Right cardiac atrium (tissue), 5 donors: ENCODE measurements at regions not wholly inside any gene's neighbourhood (a gene's known extent, or its start where the extent isn't known, plus 50 kb on each side); places are given as distances from the start of the nearest gene placed in this dataset.

Experiments used
- ATAC-seq, 2 donors: fragments of 200-7000 bp; cut with Tn5 transposase; one replicate each; pipeline versions ENCODE4 v1.8.0 to v1.9.1; 2020; ENCODE audit warnings: moderate library complexity in 2 of 2, mild to moderate bottlenecking in 1 of 2
- DNase-seq, 3 donors: peaks; one replicate each; pipeline ENCODE4 v3.0.0-alpha.2; 2020
- H3K27ac ChIP-seq: one replicate; pipeline ENCODE4 v1.5.1; 2013; ENCODE audit warnings: mild to moderate bottlenecking, low read length, control low read depth, moderate library complexity
- H3K27me3 ChIP-seq: one replicate; pipeline ENCODE4 v1.6.1; 2013; ENCODE audit not compliant: control insufficient read depth, insufficient read depth
- H3K4me1 ChIP-seq: one replicate; pipeline ENCODE4 v1.6.1; 2013; ENCODE audit warnings: low read length; ENCODE audit not compliant: control insufficient read depth, insufficient read depth
- H3K4me3 ChIP-seq: one replicate; pipeline ENCODE4 v1.5.1; 2013; ENCODE audit warnings: low read length, control low read depth
- H3K9me3 ChIP-seq: one replicate; pipeline ENCODE4 v1.6.1; 2013; ENCODE audit warnings: low read length; ENCODE audit not compliant: control insufficient read depth
- WGBS: extraction: QIAGEN DNeasy Blood & Tissue Kit; methylation state at CpG from one replicate; pipeline ENCODE4 v1.1.7; 2013; 5-methylcytosine and 5-hydroxymethylcytosine counted together
- intact Hi-C, 4 donors: fragments of 100-400 bp; cut with DNase I; formaldehyde crosslinking; loops; one replicate each; pipeline versions ENCODE4 v1.11.0 to v1.14.0; 2022 to 2023
- donor health status: healthy with polysubstance abuse.
- donor health status: DM: no; HTN: yes; CAD: no.
- donor health status: DM: no; HTN: no; CAD: no.
- donor health status: DM: no; HTN: yes; CAD: no; lungs with severe emphysema.
- donor health status: DM: yes; HTN: yes; CAD: no.

DNA sequence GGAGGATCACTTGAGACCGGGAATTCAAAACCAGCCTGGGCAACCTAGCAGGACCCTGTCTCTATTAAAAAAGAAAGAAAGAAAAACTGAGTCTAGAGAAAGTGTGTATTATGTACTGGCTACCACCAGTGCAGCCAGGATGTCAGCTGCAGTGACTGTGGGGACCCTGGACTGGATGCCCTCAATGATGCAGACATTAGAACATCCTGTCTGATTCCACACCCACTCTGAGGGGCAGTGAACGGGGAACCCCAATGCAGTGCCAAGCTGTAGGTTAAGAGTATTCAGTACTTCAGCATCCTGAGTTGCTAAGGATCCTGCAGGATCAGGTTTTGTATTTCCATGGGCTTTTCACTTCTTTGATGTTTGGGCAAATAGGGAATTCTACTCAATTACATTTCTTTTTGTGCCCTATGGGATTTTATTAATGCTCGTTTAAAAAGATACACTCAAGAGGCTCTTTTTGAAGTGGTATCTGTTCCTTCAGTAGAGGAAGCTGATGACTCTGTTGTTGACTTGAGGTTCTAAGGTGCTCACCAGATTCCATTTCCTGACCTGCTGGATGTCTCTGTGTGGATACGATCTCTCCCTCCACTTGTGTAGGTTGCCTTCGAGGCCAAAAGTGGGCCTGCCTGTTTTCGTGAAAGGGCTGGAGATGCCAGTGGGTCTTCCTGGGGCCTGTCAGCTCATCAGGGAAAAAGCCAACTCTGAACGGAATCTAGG is 85.9 kb upstream of the CLCN4 start:
- H3K27me3 ChIP-seq: no peaks in the 10 kb centered on the region
- H3K4me1 ChIP-seq: no peaks in the 10 kb centered on the region
- no peak overlapping the region for H3K27ac ChIP-seq
- H3K9me3 ChIP-seq: no peaks in the 10 kb centered on the region
- 69% methylated on average over 7 of the region's 7 CpGs for WGBS
- no peak overlapping the region for H3K4me3 ChIP-seq
- ATAC-seq (no peak), DNase-seq (no peak)
- intact Hi-C loops: no loop called here

DNA sequence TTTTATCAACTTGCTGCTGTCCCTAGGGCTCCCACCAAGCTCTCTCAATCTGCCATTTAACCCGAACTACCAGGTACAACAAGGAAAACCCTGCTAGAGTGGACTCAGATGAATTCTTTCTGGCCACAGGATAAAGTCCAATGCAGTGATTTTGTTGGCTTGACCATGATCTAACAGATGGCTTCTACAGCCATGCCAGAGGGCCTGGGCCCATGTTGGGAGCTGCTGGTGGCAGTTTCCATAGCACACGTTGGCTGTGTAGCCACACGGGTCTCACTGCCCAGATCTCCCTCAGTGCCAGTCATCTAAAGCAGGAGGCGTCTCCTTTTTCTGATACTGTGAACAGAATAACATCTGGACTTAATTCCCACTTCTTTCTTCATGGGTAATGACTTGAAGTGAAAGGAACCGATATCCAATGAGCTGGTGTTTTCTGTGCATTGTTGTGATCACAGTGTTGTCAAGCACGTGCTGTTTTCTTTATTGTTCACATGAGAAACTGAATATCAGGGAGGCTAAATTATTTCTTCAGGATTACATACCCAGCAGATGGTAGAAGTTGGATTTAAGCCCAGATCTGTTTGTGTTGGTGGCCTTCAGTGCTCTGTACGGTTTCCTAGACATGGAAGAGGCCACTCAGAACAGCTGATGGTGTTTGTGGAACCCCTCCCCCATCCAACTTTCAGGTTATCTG is 85.2 kb upstream of the CLCN4 start:
- Histone ChIP-seq H3K4me1 (no peaks in the 10 kb centered on the region), H3K27me3 (no peaks in the 10 kb centered on the region), H3K4me3 (no peak overlapping the region), H3K9me3 (no peaks in the 10 kb centered on the region), H3K27ac (no peak overlapping the region)
- ATAC-seq (no peak), DNase-seq (no peak)
- intact Hi-C loops: no loop called here
- 59% methylated on average over 7 of the region's 7 CpGs for WGBS

DNA sequence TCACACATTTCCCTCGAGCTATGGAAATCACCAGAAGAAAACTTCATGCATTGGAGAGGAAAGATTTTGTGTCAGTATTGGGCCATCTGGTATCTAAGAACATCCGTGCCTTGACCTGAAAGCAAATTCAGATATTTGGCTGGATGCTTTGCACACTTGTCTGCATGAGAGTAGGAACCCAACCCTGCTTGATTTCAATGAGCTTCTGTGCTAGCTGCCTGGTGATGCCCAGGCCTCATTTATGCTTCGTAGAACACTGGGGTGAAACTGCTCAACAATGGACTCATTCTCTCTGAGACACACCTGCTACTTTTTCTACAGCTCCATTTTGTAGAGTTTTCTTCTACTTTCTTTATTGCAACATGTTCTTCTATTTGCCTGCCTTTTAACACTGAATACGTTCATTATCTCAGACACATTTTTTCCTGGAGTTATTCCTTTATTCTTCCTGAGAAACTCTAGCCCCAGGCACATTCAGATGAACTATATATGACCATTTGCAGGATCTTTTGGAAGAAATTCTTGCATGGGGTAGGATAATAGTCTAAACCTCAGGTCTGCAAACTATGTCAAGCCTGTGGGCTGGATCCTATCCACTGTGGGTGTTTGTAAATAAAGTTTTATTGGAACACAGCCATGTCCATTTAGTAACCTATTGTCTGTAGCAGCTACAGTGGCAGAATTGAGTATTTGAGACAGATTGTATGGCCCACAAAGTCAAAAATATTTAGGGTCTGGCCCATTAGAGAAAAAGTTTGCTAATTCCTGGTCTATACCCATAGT is 83.8 kb upstream of the CLCN4 start:
- Histone ChIP-seq H3K27me3 (no peaks in the 10 kb centered on the region), H3K4me3 (no peak overlapping the region), H3K27ac (no peak overlapping the region), H3K4me1 (no peaks in the 10 kb centered on the region), H3K9me3 (no peaks in the 10 kb centered on the region)
- 95% methylated on average over 4 of the region's 4 CpGs for WGBS
- no peak for DNase-seq
- ATAC-seq: no peak
- intact Hi-C loops: no loop called here

DNA sequence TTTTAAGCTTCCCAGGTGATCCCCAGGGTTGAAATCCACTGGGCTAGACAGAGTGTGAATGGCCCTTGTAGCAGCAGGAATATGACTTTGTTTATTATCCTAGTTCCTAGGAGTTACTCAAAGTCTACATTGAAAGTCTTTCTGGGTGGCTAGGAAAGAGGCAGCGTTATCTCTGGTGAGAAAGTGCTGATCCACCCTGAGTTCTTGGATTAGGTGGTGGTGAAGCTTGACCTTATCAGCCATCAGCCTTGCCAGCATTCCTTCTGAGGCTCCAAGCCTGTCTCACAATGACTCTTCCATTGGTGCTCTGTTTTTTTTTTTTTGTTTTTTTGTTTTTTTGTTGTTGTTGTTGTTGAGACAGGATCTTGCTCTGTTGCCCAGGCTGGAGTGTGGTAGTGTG is 83.1 kb upstream of the CLCN4 start:
- Histone ChIP-seq H3K4me1 (no peaks in the 10 kb centered on the region), H3K9me3 (no peaks in the 10 kb centered on the region), H3K27me3 (no peaks in the 10 kb centered on the region), H3K27ac (no peak overlapping the region), H3K4me3 (no peak overlapping the region)
- ATAC-seq: no peak
- DNase-seq: no peak
- 83% methylated on average over 1 of the region's 1 CpG for WGBS
- intact Hi-C loops: no loop called here

DNA sequence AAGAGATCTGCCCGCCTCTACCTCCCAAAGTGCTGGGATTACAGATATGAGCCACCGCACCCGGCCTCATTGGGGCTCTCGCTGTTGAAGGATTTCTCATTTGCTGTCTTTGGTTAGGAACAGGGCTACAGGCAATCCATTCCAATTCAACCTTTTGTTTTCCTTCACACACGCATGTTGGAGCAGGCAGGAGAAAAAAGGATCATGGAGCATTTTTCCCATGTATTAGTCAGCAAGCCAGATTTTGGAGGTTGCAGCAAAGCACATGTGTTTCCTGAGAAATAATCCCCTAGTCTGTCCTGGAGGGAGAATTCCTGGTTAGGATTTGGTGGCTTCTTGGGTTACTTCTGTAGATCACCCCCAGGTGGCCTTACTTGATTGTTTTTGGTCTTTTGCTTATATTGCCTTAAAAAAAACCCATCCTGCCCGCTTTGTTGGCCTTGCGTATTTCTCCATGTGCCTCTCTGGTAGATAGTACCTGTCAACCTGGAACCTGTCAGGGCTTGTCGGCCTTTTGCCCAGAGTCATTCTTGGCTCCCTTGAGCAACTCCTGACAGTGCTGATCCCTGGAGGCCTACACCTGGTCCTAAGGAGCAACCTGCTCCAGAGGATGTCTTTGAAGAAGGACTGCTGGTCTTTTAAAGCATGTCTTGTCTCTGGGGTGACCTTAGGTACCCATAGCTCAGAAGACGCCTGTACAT is 82.4 kb upstream of the CLCN4 start:
- Histone ChIP-seq H3K27me3 (no peaks in the 10 kb centered on the region), H3K27ac (no peak overlapping the region), H3K9me3 (no peaks in the 10 kb centered on the region), H3K4me1 (no peaks in the 10 kb centered on the region), H3K4me3 (no peak overlapping the region)
- DNase-seq (no peak), ATAC-seq (no peak)
- intact Hi-C loops: no loop called here
- WGBS: 98% methylated on average over 9 of the region's 9 CpGs

DNA sequence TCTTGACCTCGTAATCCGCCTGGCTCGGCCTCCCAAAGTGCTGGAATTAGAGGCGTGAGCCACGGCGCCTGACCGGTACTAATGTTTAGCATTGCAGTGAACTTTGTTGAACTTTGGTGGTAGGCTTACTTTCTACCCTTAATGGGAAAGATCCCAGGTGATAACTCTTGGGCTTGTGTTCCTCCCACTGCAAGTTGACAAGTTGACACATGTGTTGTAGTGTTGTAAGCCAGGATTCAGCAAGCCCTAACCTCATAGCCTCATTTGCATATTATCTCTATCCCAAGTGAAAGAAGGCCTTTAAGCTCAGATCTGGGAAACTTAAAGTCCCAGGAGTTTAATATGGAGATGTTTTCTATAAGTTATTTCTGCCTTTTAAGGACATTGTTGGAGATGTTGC is 80.0 kb upstream of the CLCN4 start:
- Histone ChIP-seq H3K4me3 (no peak overlapping the region), H3K27ac (no peak overlapping the region), H3K4me1 (no peaks in the 10 kb centered on the region), H3K9me3 (no peaks in the 10 kb centered on the region), H3K27me3 (no peaks in the 10 kb centered on the region)
- intact Hi-C loops: no loop called here
- ATAC-seq (no peak), DNase-seq (no peak)
- WGBS: 97% methylated on average over 7 of the region's 7 CpGs

DNA sequence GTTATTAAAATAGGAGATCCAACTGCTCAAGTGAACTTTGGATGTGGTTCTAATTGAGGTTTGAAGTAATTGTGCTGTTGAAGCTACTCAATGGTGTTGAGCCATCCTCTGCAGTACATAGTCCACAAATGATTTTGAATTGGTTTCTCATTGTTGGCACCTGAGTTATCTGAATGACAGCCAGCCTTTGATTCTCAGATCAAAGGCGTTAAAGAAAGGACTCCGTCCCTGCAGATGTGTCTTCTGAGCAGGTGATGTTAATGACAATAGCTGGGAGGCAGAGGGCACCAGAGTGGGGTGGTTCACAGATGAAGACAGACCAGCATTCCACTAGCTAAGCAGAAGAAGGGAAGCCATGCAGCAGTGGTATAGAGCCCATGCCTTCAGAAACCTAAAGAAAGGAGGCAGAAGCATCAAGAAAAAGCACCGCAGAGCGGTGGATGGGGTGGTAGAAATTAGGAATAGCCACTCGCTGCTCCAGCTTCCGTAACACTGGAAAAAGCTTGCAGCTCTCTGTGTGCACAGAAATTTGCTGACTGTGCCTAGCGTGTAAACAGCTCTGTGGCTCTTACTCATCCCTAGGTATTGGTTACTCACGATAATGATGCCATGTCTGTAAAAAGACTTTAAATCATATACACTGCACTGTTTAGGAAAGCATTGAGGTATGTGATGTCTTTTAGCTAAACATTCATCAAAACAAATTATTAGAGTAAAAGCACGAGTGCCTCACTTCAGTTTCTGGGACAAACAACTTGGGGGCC is 79.2 kb upstream of the CLCN4 start:
- Histone ChIP-seq H3K27ac (no peak overlapping the region), H3K27me3 (no peaks in the 10 kb centered on the region), H3K4me1 (peaks cover 1% of the 10 kb centered on the region), H3K9me3 (no peaks in the 10 kb centered on the region), H3K4me3 (no peak overlapping the region)
- ATAC-seq: no peak
- WGBS: 96% methylated on average over 9 of the region's 9 CpGs
- intact Hi-C loops: no loop called here
- DNase-seq: no peak

DNA sequence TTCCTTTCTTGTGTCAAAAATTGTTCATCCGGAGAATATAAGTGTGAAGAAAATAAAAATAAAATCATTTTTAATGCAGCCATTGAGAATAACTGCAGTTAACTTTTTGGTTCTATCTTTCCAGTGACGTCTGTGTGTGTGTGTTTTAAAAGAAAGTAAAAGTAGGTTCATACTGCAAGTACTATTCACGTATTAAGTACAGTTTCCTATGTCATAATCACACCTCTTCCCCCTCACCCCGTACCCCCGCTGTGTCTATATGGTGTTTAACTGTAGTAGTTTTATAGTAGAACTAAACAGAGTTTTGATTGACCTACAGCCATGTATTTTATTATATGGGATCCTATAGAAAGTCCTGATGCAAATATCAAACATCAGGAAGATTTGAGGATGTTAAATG is 78.5 kb upstream of the CLCN4 start:
- 84% methylated on average over 5 of the region's 5 CpGs for WGBS
- Histone ChIP-seq H3K4me3 (no peak overlapping the region), H3K27ac (no peak overlapping the region), H3K9me3 (no peaks in the 10 kb centered on the region), H3K4me1 (peaks cover 1% of the 10 kb centered on the region), H3K27me3 (no peaks in the 10 kb centered on the region)
- DNase-seq (no peak), ATAC-seq (no peak)
- intact Hi-C loops: no loop called here

DNA sequence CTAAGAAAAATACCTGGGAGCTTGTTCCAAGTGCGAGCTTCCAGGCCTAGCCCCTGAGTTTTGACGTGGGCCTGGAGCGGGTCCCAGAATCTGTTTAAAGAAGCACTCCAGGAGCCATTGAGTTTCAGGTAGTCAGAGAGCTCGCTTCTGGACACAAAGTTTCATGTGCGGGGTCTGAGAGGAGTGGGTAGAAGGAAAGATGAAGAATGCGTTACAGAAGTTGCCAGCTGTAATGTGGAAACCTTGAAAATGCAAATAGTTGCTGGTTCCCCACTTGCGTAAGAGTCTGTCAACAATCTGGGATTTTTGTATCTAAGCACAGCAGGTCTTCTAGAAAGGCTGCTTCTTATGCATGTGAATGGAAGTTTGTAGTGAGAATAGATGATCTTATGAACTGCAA is 77.5 kb upstream of the CLCN4 start:
- no peaks in the 10 kb centered on the region for H3K27me3 ChIP-seq
- ATAC-seq (no peak), DNase-seq (no peak)
- 86% methylated on average over 7 of the region's 7 CpGs for WGBS
- H3K4me3 ChIP-seq: no peak overlapping the region
- no peaks in the 10 kb centered on the region for H3K9me3 ChIP-seq
- H3K4me1 ChIP-seq: peaks cover 1% of the 10 kb centered on the region
- no peak overlapping the region for H3K27ac ChIP-seq
- intact Hi-C loops: no loop called here

DNA sequence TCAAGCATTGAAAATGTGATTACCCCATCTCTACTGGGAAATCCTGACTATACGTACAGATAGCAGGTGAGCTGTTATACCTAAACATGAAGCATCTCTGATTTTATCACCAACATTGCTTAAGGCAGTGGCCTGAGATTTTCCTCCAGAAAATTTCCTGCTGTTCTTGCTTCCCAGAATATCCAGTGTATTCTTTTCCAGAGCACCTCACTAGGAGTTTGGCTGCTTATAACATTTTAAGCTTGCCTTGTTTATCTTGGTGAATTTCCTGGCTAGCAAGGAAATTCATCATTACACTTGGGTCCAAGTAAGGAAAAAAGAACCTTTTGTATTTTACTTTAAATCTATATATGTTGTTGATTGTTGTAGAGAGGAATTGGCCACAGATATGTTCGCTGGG is 73.0 kb upstream of the CLCN4 start:
- no peaks in the 10 kb centered on the region for H3K27me3 ChIP-seq
- ATAC-seq (peak in 1 of 2 donors; percentile 47), DNase-seq (no peak)
- WGBS: 43% methylated on average over 2 of the region's 2 CpGs
- H3K4me3 ChIP-seq: no peak overlapping the region
- no peaks in the 10 kb centered on the region for H3K9me3 ChIP-seq
- intact Hi-C loops: no loop called here
- peaks cover 8% of the 10 kb centered on the region for H3K4me1 ChIP-seq
- no peak overlapping the region for H3K27ac ChIP-seq
